Head of caudate nucleus (tissue), 42 donors: ENCODE measurements at regions not wholly inside any gene's neighbourhood (a gene's known extent, or its start where the extent isn't known, plus 50 kb on each side); places are given as distances from the start of the nearest gene placed in this dataset.
A peak's percentile ranks its signal among the peaks of the same experiment; 100 is the strongest.

Experiments used
- DNase-seq, 42 donors: peaks; one replicate each; pipeline versions ENCODE4 v3.0.0 to v3.0.0-alpha.2; 2020 to 2021; ENCODE audit warnings: mixed read lengths in 7 of 42
- intact Hi-C: fragments of 100-400 bp; cut with DNase I; formaldehyde crosslinking; loops from one replicate; pipeline ENCODE4 v1.15.0; 2022

- no peak for DNase-seq
- intact Hi-C loops = no loop called here
Measured at GRCh38 chr6:19519941-19520340, 317.2 kb upstream of the ID4 start.

- intact Hi-C loops = no loop called here
- no peak for DNase-seq
Measured at GRCh38 chr6:19524366-19525186, 312.6 kb upstream of the ID4 start.

- DNase-seq = no peak
- intact Hi-C loops = no loop called here
Measured at GRCh38 chr6:19525673-19526072, 311.5 kb upstream of the ID4 start.

- DNase-seq = no peak
- intact Hi-C loops = no loop called here
Measured at GRCh38 chr6:19530188-19530587, 307.0 kb upstream of the ID4 start.

- intact Hi-C loops = no loop called here
- DNase-seq = peak in 1 of 42 donors; percentile 8
Measured at GRCh38 chr6:19535351-19535750, 301.8 kb upstream of the ID4 start.

GRCh38 chr6:19536838-19537237, 300.3 kb upstream of the ID4 start:
- intact Hi-C loops = no loop called here
- DNase-seq = no peak

- DNase-seq = no peak
- intact Hi-C loops = no loop called here
Measured at GRCh38 chr6:19538096-19538495, 299.1 kb upstream of the ID4 start.

- no peak for DNase-seq
- intact Hi-C loops = no loop called here
Measured at GRCh38 chr6:19547507-19547906, 289.7 kb upstream of the ID4 start.

- DNase-seq = no peak
- intact Hi-C loops = no loop called here
Measured at GRCh38 chr6:19549109-19549508, 288.1 kb upstream of the ID4 start.

- intact Hi-C loops = no loop called here
- DNase-seq = no peak
Measured at GRCh38 chr6:19550380-19550779, 286.8 kb upstream of the ID4 start.

- intact Hi-C loops = no loop called here
- DNase-seq = no peak
Measured at GRCh38 chr6:19551611-19552010, 285.6 kb upstream of the ID4 start.

- intact Hi-C loops = no loop called here
- no peak for DNase-seq
Measured at GRCh38 chr6:19552076-19552475, 285.1 kb upstream of the ID4 start.

GRCh38 chr6:19552588-19552987, 284.6 kb upstream of the ID4 start:
- intact Hi-C loops = no loop called here
- no peak for DNase-seq

GRCh38 chr6:19554356-19555225, 282.6 kb upstream of the ID4 start:
- intact Hi-C loops = no loop called here
- peak in 16 of 42 donors; percentile 8 to 69 (median 26) for DNase-seq

GRCh38 chr6:19557191-19557590, 280.0 kb upstream of the ID4 start:
- DNase-seq = no peak
- intact Hi-C loops = no loop called here

GRCh38 chr6:19558201-19558600, 279.0 kb upstream of the ID4 start:
- DNase-seq = no peak
- intact Hi-C loops = no loop called here

GRCh38 chr6:19558934-19559333, 278.2 kb upstream of the ID4 start:
- intact Hi-C loops = no loop called here
- DNase-seq = no peak

GRCh38 chr6:19562468-19562867, 274.7 kb upstream of the ID4 start:
- intact Hi-C loops = no loop called here
- no peak for DNase-seq

- intact Hi-C loops = no loop called here
Measured at GRCh38 chr6:19569563-19569962, 267.6 kb upstream of the ID4 start.

GRCh38 chr6:19571176-19571575, 266.0 kb upstream of the ID4 start:
- DNase-seq = no peak
- intact Hi-C loops = no loop called here

More at GRCh38 chr6:19569563-19569962, 267.6 kb upstream of the ID4 start:
- no peak for DNase-seq
